ENCODE measurements at regions not wholly inside any gene's neighbourhood (a gene's known extent, or its start where the extent isn't known, plus 50 kb on each side); places are given as distances from the start of the nearest gene placed in this dataset.

DNA sequence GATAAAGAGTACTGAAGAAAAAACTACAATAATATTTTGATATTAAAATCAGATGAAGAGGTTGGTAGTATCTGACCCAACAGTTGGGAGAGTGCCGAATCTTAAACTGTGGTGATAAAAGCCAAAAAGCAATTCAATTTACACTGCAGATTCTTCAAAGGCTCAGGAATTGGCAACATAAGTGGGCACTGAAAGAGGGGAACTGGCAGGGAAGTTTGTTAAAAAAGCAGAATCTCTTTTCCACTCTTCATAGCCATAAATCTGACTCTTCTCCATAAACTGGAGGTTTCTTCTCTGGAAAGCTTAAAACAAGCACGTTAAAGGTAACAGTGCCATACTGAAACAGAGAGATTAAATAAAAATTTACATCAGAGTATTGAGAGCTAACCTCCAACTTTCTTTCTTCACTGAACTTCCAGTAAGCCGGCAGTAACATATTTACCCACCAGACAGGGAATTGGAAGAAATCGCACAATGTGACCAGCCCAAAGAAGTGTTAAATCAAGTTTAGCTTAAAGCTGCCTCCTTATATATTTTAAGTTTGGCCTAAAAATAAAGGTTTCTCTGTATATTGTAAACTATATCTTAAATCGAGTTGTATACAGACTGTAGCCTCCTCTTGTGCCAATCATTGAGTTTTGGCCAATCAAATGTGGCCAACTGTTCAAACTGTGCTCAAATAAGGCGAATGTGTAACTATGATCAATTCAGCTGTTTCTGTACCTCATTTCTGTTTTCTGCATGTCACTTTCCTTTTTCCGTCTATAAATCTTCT is 358.3 kb downstream of the NXPE2 start:
- ChIA-PET POLR2A (ENCODE audit: low non-redundant PET) (no interaction called here), CTCF (no interaction called here)
- TF ChIP-seq, protein P1, sequence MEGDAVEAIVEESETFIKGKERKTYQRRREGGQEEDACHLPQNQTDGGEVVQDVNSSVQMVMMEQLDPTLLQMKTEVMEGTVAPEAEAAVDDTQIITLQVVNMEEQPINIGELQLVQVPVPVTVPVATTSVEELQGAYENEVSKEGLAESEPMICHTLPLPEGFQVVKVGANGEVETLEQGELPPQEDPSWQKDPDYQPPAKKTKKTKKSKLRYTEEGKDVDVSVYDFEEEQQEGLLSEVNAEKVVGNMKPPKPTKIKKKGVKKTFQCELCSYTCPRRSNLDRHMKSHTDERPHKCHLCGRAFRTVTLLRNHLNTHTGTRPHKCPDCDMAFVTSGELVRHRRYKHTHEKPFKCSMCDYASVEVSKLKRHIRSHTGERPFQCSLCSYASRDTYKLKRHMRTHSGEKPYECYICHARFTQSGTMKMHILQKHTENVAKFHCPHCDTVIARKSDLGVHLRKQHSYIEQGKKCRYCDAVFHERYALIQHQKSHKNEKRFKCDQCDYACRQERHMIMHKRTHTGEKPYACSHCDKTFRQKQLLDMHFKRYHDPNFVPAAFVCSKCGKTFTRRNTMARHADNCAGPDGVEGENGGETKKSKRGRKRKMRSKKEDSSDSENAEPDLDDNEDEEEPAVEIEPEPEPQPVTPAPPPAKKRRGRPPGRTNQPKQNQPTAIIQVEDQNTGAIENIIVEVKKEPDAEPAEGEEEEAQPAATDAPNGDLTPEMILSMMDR (conservative IDR thresholded peaks at IDR 0.05; ENCODE audit: low read depth) = no peak
- no peak for DNase-seq (ENCODE audit: low spot score)
- no peak overlapping the region for H3K27ac ChIP-seq

DNA sequence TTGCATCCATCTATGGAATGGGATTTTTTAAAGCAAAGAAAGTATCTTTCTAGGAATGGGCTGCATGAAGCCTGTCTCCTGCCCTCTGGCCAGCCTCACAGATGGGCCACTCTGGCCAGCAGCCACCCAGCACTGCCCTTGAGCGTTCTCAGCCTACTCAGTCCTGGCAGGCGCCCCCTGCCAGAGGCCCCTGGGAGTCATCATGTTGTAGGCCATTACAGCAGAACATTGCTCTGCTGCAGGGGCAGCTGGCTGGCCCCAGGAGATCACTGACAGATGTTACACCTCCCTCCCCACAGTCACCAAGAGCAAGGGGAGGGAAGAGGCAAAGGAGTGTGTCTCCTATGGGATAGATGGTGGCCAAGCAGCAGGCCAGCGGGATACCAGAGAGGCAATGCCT is 363.7 kb downstream of the NXPE2 start:
- TF ChIP-seq, protein P1 (conservative IDR thresholded peaks at IDR 0.05; ENCODE audit: low read depth) = no peak
- no peak overlapping the region for H3K27ac ChIP-seq
- ChIA-PET CTCF (no interaction called here), POLR2A (ENCODE audit: low non-redundant PET) (no interaction called here)
- DNase-seq (ENCODE audit: low spot score) = no peak

DNA sequence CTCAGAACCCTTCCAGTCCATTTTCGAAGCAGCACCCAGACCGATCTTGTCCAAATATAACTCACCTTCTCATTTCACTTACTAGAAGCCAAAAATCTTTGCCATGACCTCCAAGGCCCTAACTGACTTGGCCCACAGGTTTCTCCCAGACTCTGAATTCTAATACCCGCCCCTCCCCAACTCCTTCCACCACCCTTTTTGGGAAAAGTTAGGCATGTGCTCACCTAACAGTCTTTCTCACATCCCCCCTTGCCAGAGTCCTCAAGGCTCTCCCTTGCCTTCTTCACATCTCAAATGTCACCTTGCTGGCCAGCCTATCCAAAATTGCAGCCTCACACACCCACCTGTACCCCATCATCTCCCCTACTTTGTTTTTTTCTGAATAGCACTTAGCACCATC is 369.3 kb downstream of the NXPE2 start:
- TF ChIP-seq, protein P1 (conservative IDR thresholded peaks at IDR 0.05; ENCODE audit: low read depth) = no peak
- ChIA-PET POLR2A (ENCODE audit: low non-redundant PET) (no interaction called here), CTCF (no interaction called here)
- DNase-seq (ENCODE audit: low spot score) = no peak
- no peak overlapping the region for H3K27ac ChIP-seq

DNA sequence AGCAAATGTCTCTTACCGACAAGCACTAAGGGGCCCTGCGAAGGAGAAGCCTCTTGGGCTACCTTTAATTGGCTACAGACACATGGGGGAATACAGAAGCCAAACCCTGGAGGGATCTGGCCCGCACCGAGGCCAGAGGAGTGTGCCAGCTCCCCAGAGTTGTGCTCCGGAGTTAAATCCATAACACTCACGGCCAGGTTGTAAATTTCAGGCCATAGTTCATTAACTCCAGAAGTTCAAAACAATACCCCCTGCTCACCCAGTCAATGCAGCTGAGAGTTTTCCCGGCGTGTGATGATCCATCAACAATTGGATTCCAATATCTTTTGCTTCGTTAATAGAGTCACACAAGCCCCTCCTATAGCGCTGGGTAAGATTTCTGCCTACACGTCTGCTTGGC is 371.5 kb downstream of the NXPE2 start:
- CTCF ChIA-PET = no interaction called here
- H3K27ac ChIP-seq = no peak overlapping the region

DNA sequence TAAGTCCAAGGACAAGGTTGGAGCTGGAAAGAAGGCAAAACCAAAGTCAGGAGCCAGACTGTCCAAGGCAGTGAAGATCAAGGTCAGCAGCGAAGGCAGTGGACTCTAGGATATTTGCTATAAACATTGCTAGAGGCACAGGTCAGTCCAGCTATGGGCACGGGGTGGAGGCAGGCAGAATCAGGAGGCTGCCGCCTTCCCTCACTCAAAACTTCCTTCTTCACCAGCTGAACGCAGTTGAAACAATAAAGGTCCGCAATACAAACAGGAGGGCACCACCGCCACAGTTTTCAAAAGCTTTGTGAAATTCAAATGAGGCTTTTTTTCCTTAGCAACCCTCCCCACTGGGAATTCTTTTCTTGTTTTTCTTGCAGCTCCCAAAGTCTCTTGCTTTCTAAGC is 372.4 kb downstream of the NXPE2 start:
- CTCF ChIA-PET = no interaction called here
- POLR2A ChIA-PET (ENCODE audit: low non-redundant PET) = no interaction called here
- no peak overlapping the region for H3K27ac ChIP-seq
- TF ChIP-seq, protein P1 (conservative IDR thresholded peaks at IDR 0.05; ENCODE audit: low read depth) = no peak
- DNase-seq (ENCODE audit: low spot score) = no peak

More for the DNA sequence above, 371.5 kb downstream of the NXPE2 start:
- no peak for DNase-seq (ENCODE audit: low spot score)
- TF ChIP-seq, protein P1 (conservative IDR thresholded peaks at IDR 0.05; ENCODE audit: low read depth) = no peak
- POLR2A ChIA-PET (ENCODE audit: low non-redundant PET) = no interaction called here

DNA sequence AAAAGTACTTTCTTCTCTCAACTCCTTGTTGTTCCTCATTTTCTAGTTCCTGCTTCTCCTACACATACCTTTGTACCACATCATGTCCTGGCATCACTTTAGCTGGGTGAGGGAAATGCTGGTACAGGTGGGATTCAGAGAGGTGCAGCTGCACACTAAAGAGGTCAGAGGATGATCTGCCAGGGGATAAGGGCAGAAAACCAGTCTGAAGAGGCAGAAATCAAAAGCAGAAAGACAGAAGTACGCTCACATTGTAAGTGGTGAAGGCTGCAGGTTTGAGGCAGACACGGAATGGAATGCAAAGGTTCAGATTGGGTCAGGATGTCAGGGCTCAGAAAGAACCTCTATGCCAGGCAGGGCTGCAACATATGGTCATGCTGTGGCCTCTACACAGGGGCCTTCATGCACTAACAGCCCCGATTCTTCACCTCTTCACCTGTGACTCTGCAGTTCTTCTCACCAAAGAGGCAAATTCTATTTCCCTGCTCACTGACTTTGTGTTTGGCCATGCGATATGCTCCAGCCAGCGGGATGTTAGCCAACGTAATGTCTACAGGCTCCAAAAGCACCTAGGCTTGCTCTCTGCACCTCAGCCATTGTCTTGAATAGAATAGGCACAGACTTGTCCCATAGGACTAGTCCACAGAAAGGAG is 373.7 kb downstream of the NXPE2 start:
- H3K27ac ChIP-seq = no peak overlapping the region
- TF ChIP-seq, protein P1 (conservative IDR thresholded peaks at IDR 0.05; ENCODE audit: low read depth) = no peak
- CTCF ChIA-PET = no interaction called here
- no peak for DNase-seq (ENCODE audit: low spot score)
- POLR2A ChIA-PET (ENCODE audit: low non-redundant PET) = no interaction called here
